Right atrium auricular region (tissue), 2 donors: ENCODE measurements at regions not wholly inside any gene's neighbourhood (a gene's known extent, or its start where the extent isn't known, plus 50 kb on each side); places are given as distances from the start of the nearest gene placed in this dataset.

Experiments used
- DNase-seq: peaks from one replicate; pipeline ENCODE4 v3.0.0-alpha.2; 2019; ENCODE audit warnings: low spot score
- H3K27ac ChIP-seq, 2 donors: fragments of 200-600 bp; sonication (generic); 1 replicate in 1 of 2; 2 replicates in 1 of 2; pipeline ENCODE4 v1.5.1; 2016 to 2019
- H3K27me3 ChIP-seq, 2 donors: fragments of 200-600 bp; sonication (generic); one replicate each; pipeline versions ENCODE4 v1.5.1 to v1.6.0; 2017 to 2019
- H3K36me3 ChIP-seq: fragments of 200-600 bp; sonication (generic); one replicate; pipeline ENCODE4 v1.5.1; 2016
- H3K4me1 ChIP-seq, 2 donors: fragments of 200-600 bp; sonication (generic); one replicate each; pipeline versions ENCODE4 v1.5.1 to v1.6.0; 2017 to 2019
- H3K4me3 ChIP-seq, 2 donors: fragments of 200-600 bp; sonication (generic); 1 replicate in 1 of 2; 2 replicates in 1 of 2; pipeline ENCODE4 v1.5.1; 2017 to 2019; ENCODE audit warnings: mild to moderate bottlenecking in 1 of 2, moderate library complexity in 1 of 2
- H3K9me3 ChIP-seq, 2 donors: fragments of 200-600 bp; sonication (generic); one replicate each; pipeline ENCODE4 v1.5.1; 2019
- TF ChIP-seq, protein P1 (sequence below), 2 donors: fragments of 200-600 bp; sonication (generic); IDR thresholded peaks; one replicate each; pipeline ENCODE4 v1.5.1; 2019; ENCODE audit warnings: antibody characterized with exemption in 2 of 2

DNA sequence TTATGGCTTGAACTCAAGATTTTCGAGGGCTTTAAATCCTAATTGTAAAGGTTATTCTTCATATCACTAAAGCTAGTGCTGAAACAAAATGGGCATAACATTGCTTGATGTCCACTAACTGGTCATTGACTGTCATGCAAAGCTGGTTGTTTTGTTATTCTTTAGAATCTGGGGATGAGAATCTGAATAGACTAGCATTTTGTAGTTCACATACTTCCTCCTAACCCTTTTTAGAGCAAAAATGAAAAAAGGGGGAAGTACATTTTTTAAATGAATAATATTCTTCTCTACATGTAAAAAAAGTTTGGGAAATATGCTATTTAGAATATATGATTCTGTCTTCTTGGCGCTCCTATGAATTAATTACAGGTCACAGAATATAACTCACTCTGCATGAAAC is 72.2 kb upstream of the HMCN1 start:
- Histone ChIP-seq H3K4me1 (no peaks in the 10 kb centered on the region), H3K9me3 (no peaks in the 10 kb centered on the region), H3K27ac (no peak overlapping the region), H3K27me3 (no peaks in the 10 kb centered on the region), H3K36me3 (no peaks in the 10 kb centered on the region), H3K4me3 (no peak overlapping the region)
- TF ChIP-seq, protein P1, sequence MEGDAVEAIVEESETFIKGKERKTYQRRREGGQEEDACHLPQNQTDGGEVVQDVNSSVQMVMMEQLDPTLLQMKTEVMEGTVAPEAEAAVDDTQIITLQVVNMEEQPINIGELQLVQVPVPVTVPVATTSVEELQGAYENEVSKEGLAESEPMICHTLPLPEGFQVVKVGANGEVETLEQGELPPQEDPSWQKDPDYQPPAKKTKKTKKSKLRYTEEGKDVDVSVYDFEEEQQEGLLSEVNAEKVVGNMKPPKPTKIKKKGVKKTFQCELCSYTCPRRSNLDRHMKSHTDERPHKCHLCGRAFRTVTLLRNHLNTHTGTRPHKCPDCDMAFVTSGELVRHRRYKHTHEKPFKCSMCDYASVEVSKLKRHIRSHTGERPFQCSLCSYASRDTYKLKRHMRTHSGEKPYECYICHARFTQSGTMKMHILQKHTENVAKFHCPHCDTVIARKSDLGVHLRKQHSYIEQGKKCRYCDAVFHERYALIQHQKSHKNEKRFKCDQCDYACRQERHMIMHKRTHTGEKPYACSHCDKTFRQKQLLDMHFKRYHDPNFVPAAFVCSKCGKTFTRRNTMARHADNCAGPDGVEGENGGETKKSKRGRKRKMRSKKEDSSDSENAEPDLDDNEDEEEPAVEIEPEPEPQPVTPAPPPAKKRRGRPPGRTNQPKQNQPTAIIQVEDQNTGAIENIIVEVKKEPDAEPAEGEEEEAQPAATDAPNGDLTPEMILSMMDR (IDR thresholded peaks at IDR 0.05) = no peak
- no peak for DNase-seq

DNA sequence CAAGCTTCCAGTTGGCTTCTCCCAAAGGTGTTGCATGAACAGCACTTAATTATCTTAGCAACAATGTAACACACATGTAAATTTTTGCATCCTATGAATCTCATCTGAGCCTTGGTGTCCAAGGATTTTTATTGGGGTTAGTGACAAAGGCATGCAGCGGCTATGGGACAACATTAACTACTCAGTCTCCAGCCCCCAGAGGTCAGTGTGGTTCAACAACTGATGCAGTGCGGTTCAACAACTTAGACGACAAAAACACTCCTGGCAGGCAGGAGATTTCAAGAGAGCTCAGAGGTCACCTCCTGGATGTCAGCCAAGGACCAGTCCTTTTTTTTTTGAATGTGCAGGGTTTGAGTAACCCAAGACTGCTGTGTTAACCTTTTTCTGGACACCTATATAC is 77.5 kb upstream of the HMCN1 start:
- peaks cover 0 to 10% of the 10 kb centered on the region in 2 donors for H3K4me1 ChIP-seq
- DNase-seq = no peak
- no peak overlapping the region for H3K4me3 ChIP-seq
- peaks cover 0 to 5% of the 10 kb centered on the region in 2 donors for H3K9me3 ChIP-seq
- no peaks in the 10 kb centered on the region for H3K36me3 ChIP-seq
- H3K27me3 ChIP-seq = no peaks in the 10 kb centered on the region
- no peak overlapping the region for H3K27ac ChIP-seq
- TF ChIP-seq, protein P1 (IDR thresholded peaks at IDR 0.05) = no peak

DNA sequence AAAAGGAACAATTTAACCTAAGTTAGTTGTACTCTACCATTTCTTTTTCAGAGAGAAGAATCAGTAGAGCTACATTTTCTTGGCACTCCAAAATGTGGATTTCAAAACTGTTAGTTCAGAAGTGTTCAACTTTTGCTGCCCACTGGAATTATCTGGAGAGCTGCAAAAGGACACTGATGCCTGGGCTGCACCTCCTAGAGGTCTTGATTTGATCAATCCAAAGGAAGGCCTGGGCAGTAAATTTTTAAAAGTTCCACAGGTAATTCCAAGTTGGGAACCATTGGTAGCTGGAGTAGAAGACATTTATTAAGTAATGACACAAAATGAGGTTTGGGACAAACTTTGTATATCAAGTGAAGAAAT is 79.3 kb upstream of the HMCN1 start:
- no peak for DNase-seq
- Histone ChIP-seq H3K27ac (peak overlapping the region; percentile 44 to 79), H3K4me1 (peaks cover 0 to 10% of the 10 kb centered on the region in 2 donors), H3K9me3 (peaks cover 0 to 5% of the 10 kb centered on the region in 2 donors), H3K27me3 (no peaks in the 10 kb centered on the region), H3K36me3 (no peaks in the 10 kb centered on the region), H3K4me3 (no peak overlapping the region)
- TF ChIP-seq, protein P1 (IDR thresholded peaks at IDR 0.05) = no peak

DNA sequence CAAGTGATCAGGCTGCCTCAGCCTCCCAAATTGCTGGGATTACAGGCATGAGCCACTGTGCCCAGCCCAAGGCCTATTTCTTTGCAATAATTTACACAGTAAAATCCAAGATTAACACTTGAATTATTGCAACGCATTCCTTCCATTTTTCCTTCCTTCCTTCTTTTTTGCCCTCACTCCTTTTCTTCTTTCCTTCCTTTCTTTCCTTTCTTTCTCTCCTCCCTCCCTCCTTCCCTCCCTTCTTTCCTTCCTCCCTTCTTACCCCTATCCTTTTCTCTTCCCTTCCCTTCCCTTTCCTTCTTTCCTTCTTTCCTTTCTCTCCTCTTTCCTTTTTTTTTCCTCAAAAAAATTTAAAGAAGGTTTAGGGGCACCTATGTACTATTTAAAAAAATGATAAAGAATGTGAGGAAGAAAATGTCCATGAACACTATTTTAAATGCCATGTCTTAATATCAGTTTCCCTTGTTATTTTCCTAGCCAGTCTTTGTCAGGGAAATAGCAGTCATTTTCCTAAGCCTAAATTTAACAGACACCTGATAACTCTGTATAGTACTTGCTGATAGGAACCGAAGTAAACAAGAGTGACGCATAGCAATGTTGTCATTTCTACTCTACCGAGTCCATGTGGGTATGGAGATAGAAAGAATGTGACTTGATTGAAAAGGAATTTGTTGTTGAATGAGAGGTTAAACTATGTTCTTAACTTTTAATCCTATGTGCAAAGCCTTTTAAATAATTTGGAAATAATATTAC is 79.8 kb upstream of the HMCN1 start:
- Histone ChIP-seq H3K4me3 (no peak overlapping the region), H3K27me3 (no peaks in the 10 kb centered on the region), H3K9me3 (peaks cover 0 to 8% of the 10 kb centered on the region in 2 donors), H3K4me1 (peaks cover 0 to 10% of the 10 kb centered on the region in 2 donors), H3K27ac (peak overlapping the region; percentile 44 to 79), H3K36me3 (no peaks in the 10 kb centered on the region)
- TF ChIP-seq, protein P1 (IDR thresholded peaks at IDR 0.05) = no peak
- no peak for DNase-seq

DNA sequence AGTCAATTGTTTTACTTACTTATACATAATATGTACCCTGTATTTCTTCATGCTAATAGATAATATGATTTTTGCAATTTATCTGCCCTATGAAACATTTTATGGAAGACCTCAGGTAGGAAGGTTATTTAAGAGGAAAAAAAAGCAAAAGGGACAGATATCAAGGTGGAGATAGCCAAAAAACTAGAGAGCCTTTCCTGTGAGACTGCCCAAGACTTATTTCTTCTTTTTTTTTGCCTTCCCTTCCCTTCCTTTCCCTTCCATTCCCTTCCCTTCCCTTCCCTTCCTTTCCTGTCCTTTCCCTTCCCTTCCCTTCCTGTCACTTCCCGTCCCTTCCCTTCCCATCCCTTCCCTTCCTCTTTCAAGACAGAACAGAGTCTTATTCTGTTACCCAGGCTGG is 80.6 kb upstream of the HMCN1 start:
- Histone ChIP-seq H3K27me3 (no peaks in the 10 kb centered on the region), H3K36me3 (no peaks in the 10 kb centered on the region), H3K4me3 (no peak overlapping the region), H3K4me1 (peaks cover 0 to 10% of the 10 kb centered on the region in 2 donors), H3K9me3 (peaks cover 0 to 12% of the 10 kb centered on the region in 2 donors), H3K27ac (peak overlapping the region; percentile 44 to 79)
- TF ChIP-seq, protein P1 (IDR thresholded peaks at IDR 0.05) = no peak
- DNase-seq = no peak

DNA sequence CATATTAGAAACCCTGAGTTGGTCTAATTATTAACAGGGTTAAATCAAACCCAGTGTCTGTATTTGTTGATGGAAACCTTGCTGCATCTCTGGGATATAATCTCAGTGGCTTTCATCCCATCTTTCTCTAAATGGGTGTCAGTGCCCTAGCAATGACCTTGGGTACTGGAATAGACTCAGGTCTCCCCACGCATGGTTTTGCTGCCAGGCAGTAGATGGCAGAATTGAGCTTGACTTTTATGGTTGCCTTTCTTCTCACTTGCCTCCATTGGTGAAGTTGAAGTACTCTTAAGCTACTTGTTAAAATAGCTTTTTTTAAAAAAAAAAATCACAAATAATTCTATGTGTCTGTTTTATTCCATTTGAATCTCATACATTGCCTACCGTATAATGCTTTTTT is 81.8 kb upstream of the HMCN1 start:
- Histone ChIP-seq H3K4me1 (peaks cover 0 to 10% of the 10 kb centered on the region in 2 donors), H3K4me3 (no peak overlapping the region), H3K27ac (peak overlapping the region in 1 of 2 donors; percentile 1), H3K27me3 (no peaks in the 10 kb centered on the region), H3K9me3 (peaks cover 0 to 12% of the 10 kb centered on the region in 2 donors), H3K36me3 (no peaks in the 10 kb centered on the region)
- DNase-seq = no peak
- TF ChIP-seq, protein P1 (IDR thresholded peaks at IDR 0.05) = no peak
